ENCODE measurements at regions not wholly inside any gene's neighbourhood (a gene's known extent, or its start where the extent isn't known, plus 50 kb on each side); places are given as distances from the start of the nearest gene placed in this dataset.

DNA sequence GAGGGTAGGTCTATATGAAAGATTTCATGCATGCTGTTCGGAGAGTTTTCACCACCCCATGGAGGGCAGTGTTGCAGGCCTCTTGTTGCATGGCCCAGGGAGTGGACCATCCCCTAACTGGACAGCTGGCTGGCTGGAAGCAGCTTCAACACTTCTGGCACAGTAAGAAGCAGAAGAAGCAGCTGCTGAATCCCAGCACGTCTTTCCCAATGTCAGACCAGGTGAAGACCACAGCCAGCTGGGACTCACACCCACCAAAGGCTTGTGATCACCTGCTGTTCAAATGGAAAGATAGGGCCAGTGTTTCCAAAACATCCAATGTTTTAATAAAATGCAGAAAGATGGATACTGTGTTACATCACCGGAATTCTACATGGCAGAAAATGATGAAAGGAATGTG lies 1423.6 kb downstream of the AACS start:
- Histone ChIP-seq H2AFZ (replicated peaks) (no peak overlapping the region), H3K79me2 (ENCODE audit: low read depth) (no peaks in the 10 kb centered on the region), H3K9ac (no peak overlapping the region), H3F3A (ENCODE audit: low read depth) (no peaks in the 10 kb centered on the region), H3K4me2 (no peak overlapping the region), H3K27me3 (no peaks in the 10 kb centered on the region), H3K36me3 (no peaks in the 10 kb centered on the region), H3K4me3 (no peak overlapping the region), H3K9me3 (ENCODE audit: low read depth) (no peaks in the 10 kb centered on the region), H4K20me1 (ENCODE audit: low read depth) (no peaks in the 10 kb centered on the region), H3K27ac (no peak overlapping the region), H3K4me1 (no peaks in the 10 kb centered on the region)
- TF ChIP-seq EZH2 (IDR thresholded peaks at IDR 0.05) (no peak), CTCF (IDR thresholded peaks at IDR 0.05) (no peak), EZH2phosphoT487 (IDR thresholded peaks at IDR 0.05) (no peak)
- Mint-ChIP-seq H3K4me3 (no peak overlapping the region), H3K27me3 (ENCODE audit: insufficient read depth, low read depth) (peaks cover 5% of the 10 kb centered on the region), H3K36me3 (no peaks in the 10 kb centered on the region), H3K9me3 (peaks cover 12% of the 10 kb centered on the region), H3K4me1 (no peaks in the 10 kb centered on the region), H3K27ac (no peak overlapping the region)
- no peak for DNase-seq (ENCODE audit: low spot score)

DNA sequence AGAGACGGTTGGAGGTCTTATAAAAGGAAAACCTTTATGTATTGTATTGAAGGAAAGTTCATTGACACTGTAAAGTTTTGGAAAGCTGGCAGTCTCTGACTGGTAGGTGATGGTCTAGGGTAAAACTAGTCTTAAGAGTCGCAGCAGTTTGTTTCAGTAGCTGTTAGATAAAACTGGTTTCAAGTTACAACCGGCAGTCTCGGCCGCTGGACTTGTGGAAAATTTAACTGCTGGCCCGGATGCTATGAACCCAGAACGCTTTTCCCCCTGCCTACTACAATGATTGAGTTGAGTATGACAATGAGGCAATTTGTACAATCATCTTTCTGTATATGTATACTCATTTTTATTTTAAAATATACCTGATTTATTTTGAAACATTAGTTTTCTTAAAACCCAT lies 1426.9 kb downstream of the AACS start:
- Histone ChIP-seq H4K20me1 (ENCODE audit: low read depth) (no peaks in the 10 kb centered on the region), H3K9ac (no peak overlapping the region)
- H3K4me1 Mint-ChIP-seq = no peaks in the 10 kb centered on the region

GRCh38 chr12:126493366-126494108 lies 1428.3 kb downstream of the AACS start:
- H3K4me3 Mint-ChIP-seq = no peak overlapping the region
- no peaks in the 10 kb centered on the region for H3K36me3 Mint-ChIP-seq
- Histone ChIP-seq H3K36me3 (no peaks in the 10 kb centered on the region), H4K20me1 (ENCODE audit: low read depth) (no peaks in the 10 kb centered on the region), H3K4me1 (no peaks in the 10 kb centered on the region), H3K79me2 (ENCODE audit: low read depth) (no peaks in the 10 kb centered on the region), H3K9ac (no peak overlapping the region), H3K27me3 (no peaks in the 10 kb centered on the region), H3K27ac (no peak overlapping the region), H3K4me3 (no peak overlapping the region), H2AFZ (replicated peaks) (no peak overlapping the region), H3F3A (ENCODE audit: low read depth) (no peaks in the 10 kb centered on the region), H3K4me2 (no peak overlapping the region), H3K9me3 (ENCODE audit: low read depth) (no peaks in the 10 kb centered on the region)
- H3K9me3 Mint-ChIP-seq = peaks cover 11% of the 10 kb centered on the region
- TF ChIP-seq EZH2 (IDR thresholded peaks at IDR 0.05) = no peak
- TF ChIP-seq CTCF (IDR thresholded peaks at IDR 0.05) = no peak
- TF ChIP-seq EZH2phosphoT487 (IDR thresholded peaks at IDR 0.05) = no peak
- no peak for DNase-seq (ENCODE audit: low spot score)
- peaks cover 3% of the 10 kb centered on the region for H3K27me3 Mint-ChIP-seq (ENCODE audit: insufficient read depth, low read depth)
- H3K4me1 Mint-ChIP-seq = no peaks in the 10 kb centered on the region
- no peak overlapping the region for H3K27ac Mint-ChIP-seq

More for the DNA sequence above, 1426.9 kb downstream of the AACS start:
- H3K79me2 ChIP-seq (ENCODE audit: low read depth) = no peaks in the 10 kb centered on the region
- DNase-seq (ENCODE audit: low spot score) = no peak
- H3K36me3 Mint-ChIP-seq = no peaks in the 10 kb centered on the region
- no peak overlapping the region for H2AFZ ChIP-seq (replicated peaks)
- peaks cover 3% of the 10 kb centered on the region for H3K27me3 Mint-ChIP-seq (ENCODE audit: insufficient read depth, low read depth)
- TF ChIP-seq EZH2 (IDR thresholded peaks at IDR 0.05) (no peak), EZH2phosphoT487 (IDR thresholded peaks at IDR 0.05) (no peak), CTCF (IDR thresholded peaks at IDR 0.05) (no peak)
- no peak overlapping the region for H3K4me3 Mint-ChIP-seq
- H3K4me3 ChIP-seq = no peak overlapping the region
- no peak overlapping the region for H3K4me2 ChIP-seq
- H3K4me1 ChIP-seq = no peaks in the 10 kb centered on the region
- no peaks in the 10 kb centered on the region for H3K36me3 ChIP-seq
- H3K9me3 ChIP-seq (ENCODE audit: low read depth) = no peaks in the 10 kb centered on the region
- H3K27ac ChIP-seq = no peak overlapping the region
- no peak overlapping the region for H3K27ac Mint-ChIP-seq
- peaks cover 11% of the 10 kb centered on the region for H3K9me3 Mint-ChIP-seq
- H3F3A ChIP-seq (ENCODE audit: low read depth) = no peaks in the 10 kb centered on the region
- H3K27me3 ChIP-seq = no peaks in the 10 kb centered on the region
